Mononuclear cell (primary cell): ENCODE measurements at regions not wholly inside any gene's neighbourhood (a gene's known extent, or its start where the extent isn't known, plus 50 kb on each side); places are given as distances from the start of the nearest gene placed in this dataset.

Source experiments
- H3K27me3 ChIP-seq: 2 replicates; pipeline ENCODE4 v1.6.0; 2011; ENCODE audit warnings: low read length, control low read depth; ENCODE audit not compliant: insufficient read depth
- H3K4me1 ChIP-seq: 2 replicates; pipeline ENCODE4 v1.5.1; 2011; ENCODE audit warnings: mild to moderate bottlenecking, low read length, control low read depth; ENCODE audit not compliant: insufficient read depth
- H3K4me3 ChIP-seq: 2 replicates; pipeline ENCODE4 v1.5.1; 2011; ENCODE audit warnings: mild to moderate bottlenecking, low read length, moderate library complexity
- H3K9me3 ChIP-seq: 2 replicates; pipeline ENCODE4 v1.5.1; 2011; ENCODE audit warnings: low read depth, mild to moderate bottlenecking, control low read depth, low read length

DNA sequence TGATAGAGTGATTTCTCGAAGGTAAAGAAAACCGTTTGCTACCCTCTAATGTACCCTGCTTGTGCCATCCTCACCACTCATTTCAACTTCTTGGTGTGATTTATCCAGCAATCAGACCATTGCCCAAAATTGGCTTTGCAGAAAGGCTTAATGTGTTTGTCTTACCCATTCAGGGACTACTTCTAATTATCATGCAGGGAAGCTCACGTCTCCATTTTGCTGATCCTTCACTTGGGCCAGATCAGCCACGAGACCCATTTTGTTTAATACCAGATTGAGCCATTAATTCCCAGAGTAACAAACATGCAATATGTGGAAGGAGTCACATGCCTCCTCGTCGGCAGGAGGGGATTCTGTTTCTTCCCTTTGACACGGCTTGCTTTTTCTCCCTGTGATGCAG, 51.1 kb upstream of the CRY1 start:
- H3K4me3 ChIP-seq, result no peak overlapping the region
- H3K27me3 ChIP-seq, result no peaks in the 10 kb centered on the region
- no peaks in the 10 kb centered on the region for H3K9me3 ChIP-seq
- H3K4me1 ChIP-seq, result no peaks in the 10 kb centered on the region

DNA sequence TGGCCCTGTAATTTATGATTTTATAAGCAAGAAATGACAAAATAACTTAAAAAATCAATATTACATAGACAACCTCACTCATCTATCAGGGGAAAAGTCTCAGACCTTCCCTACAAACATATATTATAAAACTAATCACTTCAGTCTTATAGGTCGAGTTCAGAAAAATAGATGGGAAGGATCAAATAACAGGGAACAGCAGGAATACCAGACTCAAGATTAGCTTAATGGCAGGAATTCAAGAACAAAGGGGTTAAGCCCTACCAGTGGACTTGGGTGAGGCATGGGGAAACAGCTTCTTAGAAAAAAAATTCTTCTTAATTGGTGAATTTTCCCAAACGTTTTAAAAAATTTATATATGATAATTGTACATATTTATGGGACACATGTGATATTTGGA, 51.6 kb upstream of the CRY1 start:
- no peaks in the 10 kb centered on the region for H3K9me3 ChIP-seq
- no peaks in the 10 kb centered on the region for H3K27me3 ChIP-seq
- H3K4me1 ChIP-seq, result no peaks in the 10 kb centered on the region
- H3K4me3 ChIP-seq, result no peak overlapping the region

DNA sequence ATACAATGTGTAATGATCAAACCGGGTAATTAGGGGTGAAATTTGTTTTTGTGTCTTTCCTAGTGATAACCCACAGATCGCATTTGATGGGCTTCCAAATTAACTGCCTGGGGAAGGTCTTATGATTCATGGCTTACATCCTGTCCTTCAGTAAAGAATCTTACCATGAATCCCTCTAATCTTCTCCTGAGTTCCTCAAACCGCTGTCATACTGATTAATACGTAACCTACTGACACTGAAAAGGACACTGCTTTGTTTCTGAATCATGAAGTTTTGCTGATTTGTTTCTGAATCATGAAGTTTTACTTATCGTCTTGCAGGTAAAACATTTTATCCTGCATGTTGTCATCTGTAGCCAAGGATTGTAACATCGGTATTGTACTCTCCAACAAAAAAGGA, 52.0 kb upstream of the CRY1 start:
- Histone ChIP-seq H3K9me3 (no peaks in the 10 kb centered on the region), H3K4me1 (no peaks in the 10 kb centered on the region), H3K27me3 (no peaks in the 10 kb centered on the region), H3K4me3 (no peak overlapping the region)

DNA sequence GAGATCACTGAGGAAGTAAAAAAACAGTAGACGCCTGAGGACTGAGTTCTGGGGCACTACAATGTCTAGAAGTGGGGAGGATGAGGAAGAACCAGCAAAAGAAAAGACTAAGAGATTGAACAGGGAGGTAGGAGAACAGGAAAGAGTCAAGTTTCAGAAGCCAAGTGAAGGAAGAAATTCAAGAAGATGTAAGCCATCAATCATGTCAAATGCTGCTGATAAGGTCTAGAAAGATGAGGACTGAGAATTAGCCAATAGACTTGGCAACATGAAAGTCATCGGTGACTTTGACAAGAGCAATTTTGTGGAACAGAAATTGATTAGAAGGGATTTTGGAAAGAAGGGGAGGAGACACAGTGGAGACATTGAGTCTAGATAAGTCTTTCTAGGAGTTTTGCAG, 54.8 kb upstream of the CRY1 start:
- H3K4me3 ChIP-seq, result no peak overlapping the region
- no peaks in the 10 kb centered on the region for H3K9me3 ChIP-seq
- no peaks in the 10 kb centered on the region for H3K27me3 ChIP-seq
- H3K4me1 ChIP-seq, result no peaks in the 10 kb centered on the region

DNA sequence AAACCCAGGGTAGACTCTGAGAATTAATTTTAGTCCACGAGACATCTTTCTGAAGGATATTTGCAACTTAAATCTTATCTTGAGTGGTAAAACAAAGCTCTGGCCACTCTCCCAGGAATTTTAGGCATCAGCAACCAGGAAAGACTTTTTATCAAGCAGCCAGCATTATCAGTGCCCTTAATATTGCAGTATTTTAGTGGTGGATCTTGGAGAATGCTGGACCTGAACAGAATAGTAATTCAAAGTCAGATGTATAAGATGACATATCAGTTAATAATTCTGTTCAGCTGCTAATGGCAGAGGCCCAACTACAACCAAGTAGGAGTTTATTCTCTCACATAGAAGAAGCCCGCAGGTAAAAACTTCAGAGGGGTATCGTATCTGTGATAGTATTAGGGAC, 59.0 kb upstream of the CRY1 start:
- Histone ChIP-seq H3K9me3 (no peaks in the 10 kb centered on the region), H3K4me3 (no peak overlapping the region), H3K4me1 (no peaks in the 10 kb centered on the region), H3K27me3 (peaks cover 2% of the 10 kb centered on the region)

DNA sequence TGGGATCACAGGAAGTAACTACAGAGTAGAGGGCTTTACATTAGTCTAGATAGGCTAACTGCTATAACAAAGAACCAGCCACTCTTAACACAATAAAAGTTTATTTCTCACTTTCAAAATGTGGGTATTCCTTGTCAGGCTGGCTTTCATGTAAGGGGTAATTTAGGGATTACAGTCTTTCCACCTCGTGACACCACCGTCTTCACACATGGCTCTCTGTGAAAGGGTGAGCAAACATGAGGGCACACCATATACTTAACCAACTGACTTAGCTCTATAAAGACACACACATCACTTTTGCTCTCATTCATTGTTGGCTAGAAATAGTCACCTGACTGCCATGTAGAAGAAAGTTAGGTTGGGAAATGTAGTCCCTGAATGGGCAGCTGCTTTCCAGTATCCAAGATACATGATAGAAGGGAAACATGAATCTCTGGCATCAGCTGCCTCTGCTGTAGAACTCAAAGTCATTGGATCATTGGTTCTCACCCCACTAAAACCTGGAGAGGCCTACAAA, 66.1 kb upstream of the CRY1 start:
- Histone ChIP-seq H3K4me3 (no peak overlapping the region), H3K4me1 (no peaks in the 10 kb centered on the region), H3K27me3 (peaks cover 6% of the 10 kb centered on the region), H3K9me3 (no peaks in the 10 kb centered on the region)

DNA sequence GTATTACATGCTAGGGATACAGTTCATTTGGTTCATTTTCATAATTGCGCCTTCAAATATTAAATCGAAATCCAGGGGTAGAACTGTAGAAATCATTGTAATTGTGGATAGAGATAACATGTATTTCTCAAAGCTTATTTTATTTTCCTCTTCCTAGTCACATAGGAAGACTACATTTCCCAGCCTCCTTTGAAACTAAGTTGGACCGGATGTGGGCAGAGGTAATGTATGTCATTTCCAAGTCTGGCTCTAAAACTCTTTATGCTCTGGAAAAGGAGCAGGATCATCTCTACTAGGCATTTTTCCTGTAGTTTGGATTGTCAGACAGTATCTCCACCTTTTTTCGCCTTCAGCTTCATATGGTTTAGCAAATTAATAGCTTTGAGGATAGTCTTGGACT, 70.1 kb upstream of the CRY1 start:
- Histone ChIP-seq H3K4me3 (no peak overlapping the region), H3K27me3 (peaks cover 4% of the 10 kb centered on the region)

DNA sequence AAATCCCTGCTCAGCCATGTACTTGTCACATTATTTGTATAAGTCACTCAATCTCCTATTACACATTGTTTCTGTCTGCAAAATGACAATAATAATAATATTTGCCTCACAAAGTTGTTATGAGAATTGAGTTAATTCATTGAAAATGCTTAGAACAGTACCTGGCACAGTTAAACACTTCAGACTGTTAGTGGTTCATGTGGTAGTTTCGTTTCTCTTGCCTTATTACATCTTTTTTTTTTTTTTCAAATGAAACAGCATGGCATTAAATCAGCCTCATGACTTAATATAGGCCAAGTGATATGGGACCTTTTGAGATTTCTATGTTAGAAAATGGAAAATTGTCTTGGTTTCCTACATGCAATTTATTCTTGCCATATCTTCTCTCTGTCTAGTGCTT, 71.0 kb upstream of the CRY1 start:
- H3K4me1 ChIP-seq, result no peaks in the 10 kb centered on the region
- H3K9me3 ChIP-seq, result no peaks in the 10 kb centered on the region
- no peak overlapping the region for H3K4me3 ChIP-seq
- H3K27me3 ChIP-seq, result peaks cover 4% of the 10 kb centered on the region

More for the DNA sequence above, 70.1 kb upstream of the CRY1 start:
- Histone ChIP-seq H3K4me1 (no peaks in the 10 kb centered on the region), H3K9me3 (no peaks in the 10 kb centered on the region)

DNA sequence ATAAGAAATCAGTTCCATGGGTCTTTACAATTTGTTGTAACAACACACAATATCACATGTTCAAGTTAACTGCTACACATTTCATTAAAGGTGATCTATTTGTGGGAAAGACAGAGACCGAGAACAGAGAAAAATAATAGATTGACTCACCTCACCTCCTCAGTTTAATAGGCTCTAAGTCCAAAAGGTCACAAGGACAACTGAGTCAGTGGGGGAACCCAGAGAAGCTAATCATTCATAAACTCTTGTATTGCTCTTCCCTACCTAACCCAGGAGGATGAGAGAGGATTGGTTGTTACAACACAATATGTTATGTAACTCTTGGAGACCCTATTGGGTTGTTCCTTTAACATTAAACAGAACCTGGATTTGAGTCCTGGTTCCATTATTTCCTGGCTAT, 72.2 kb upstream of the CRY1 start:
- Histone ChIP-seq H3K4me1 (no peaks in the 10 kb centered on the region), H3K27me3 (peaks cover 4% of the 10 kb centered on the region), H3K4me3 (no peak overlapping the region), H3K9me3 (no peaks in the 10 kb centered on the region)

DNA sequence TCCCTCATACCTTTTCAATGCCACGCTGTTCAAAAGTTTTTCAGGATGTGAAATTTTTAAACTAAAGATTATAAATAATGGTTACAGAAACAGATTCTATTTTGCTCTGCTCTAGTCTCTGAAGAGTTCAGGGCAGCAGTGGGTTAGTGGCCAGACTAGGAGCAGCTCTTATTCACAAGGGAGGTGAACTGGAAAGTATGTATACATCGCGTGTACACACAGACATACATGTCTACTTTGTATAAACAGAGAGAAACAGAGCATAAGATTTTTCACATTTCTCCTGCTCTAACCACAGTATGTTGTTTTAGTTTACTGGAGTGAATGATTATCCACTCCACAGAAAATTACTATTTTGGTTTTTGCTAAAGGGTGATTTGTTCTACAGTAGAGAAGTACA, 74.4 kb upstream of the CRY1 start:
- Histone ChIP-seq H3K9me3 (no peaks in the 10 kb centered on the region), H3K4me3 (no peak overlapping the region), H3K27me3 (peaks cover 4% of the 10 kb centered on the region), H3K4me1 (no peaks in the 10 kb centered on the region)

DNA sequence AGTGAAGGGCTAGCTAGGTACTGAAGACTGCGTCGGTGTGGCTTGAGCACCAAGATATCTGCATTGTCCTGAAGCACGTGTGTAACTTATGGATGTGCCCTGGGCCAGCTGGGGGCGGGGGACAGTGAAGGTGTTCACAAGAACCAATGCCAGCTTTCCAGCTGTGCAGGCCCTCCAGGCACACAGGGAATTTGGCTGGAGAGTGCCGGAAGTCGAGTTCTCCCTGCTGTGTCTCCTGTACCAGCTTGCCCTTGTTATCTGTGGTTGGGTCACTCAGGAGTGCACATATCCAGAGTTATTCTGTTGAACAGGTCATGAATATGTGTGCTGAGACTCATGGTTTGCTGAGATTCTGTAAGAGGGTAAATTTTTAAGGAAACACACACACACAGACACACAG, 75.9 kb upstream of the CRY1 start:
- Histone ChIP-seq H3K4me3 (no peak overlapping the region), H3K4me1 (no peaks in the 10 kb centered on the region), H3K9me3 (no peaks in the 10 kb centered on the region), H3K27me3 (no peaks in the 10 kb centered on the region)

DNA sequence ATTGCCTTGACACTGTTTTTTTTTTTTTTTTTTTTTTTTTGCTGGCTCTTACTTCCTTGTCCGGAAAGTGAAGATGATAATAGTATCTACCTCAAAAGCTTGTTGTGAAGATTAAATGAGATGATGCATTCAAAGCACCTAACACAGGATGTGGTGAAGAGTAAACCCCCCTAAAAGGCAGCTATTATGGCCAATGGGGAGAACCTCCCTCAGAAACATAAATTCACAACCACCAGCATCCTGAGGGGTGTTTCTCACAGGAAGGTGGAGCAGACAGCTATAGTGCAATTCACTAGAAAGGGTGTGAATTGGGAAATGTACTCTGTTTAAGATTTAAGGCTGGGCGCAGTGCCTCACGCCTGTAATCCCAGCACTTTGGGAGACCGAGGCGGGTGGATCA, 85.4 kb upstream of the CRY1 start:
- Histone ChIP-seq H3K4me3 (no peak overlapping the region), H3K9me3 (no peaks in the 10 kb centered on the region), H3K27me3 (no peaks in the 10 kb centered on the region), H3K4me1 (no peaks in the 10 kb centered on the region)

DNA sequence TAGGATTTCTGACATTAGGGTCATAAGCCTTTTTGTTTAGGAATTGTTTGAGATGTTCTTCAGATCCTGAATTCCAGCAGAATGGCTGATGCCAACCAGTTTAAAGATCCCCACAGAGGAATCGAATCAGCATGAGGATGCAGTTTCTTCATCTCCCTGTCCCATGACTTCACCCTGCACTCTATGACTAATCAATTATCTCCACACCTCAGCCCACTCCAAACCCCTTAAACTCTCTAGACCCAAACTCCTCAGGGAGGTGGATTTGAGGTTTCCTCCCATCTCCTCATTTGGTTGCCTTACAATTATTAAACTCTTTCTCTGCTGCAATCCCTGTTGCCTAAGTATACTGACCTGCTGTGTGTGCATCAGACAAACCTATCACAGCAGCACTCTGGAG, 86.5 kb upstream of the CRY1 start:
- no peaks in the 10 kb centered on the region for H3K4me1 ChIP-seq
- H3K4me3 ChIP-seq, result no peak overlapping the region
- H3K9me3 ChIP-seq, result no peaks in the 10 kb centered on the region
- H3K27me3 ChIP-seq, result no peaks in the 10 kb centered on the region

DNA sequence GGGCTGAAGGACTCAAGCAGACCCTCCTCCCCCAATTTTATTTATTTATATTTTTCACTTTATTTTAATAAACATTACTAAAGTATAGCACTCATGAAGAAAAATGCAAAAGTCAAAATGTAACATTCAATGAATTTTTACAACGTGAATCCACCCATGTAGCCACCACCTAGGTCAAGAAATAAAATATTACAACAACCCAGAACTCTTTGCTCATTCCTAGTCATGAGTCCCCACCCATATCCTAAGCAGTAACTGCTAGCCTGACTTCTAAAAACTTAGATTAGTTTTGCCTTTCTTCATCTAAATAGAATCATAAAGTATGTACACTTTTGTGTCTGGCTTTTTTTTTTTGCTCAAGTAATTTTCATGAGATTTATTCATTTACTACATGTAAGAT, 86.9 kb upstream of the CRY1 start:
- H3K4me1 ChIP-seq, result no peaks in the 10 kb centered on the region
- H3K27me3 ChIP-seq, result no peaks in the 10 kb centered on the region
- H3K9me3 ChIP-seq, result no peaks in the 10 kb centered on the region
- no peak overlapping the region for H3K4me3 ChIP-seq

DNA sequence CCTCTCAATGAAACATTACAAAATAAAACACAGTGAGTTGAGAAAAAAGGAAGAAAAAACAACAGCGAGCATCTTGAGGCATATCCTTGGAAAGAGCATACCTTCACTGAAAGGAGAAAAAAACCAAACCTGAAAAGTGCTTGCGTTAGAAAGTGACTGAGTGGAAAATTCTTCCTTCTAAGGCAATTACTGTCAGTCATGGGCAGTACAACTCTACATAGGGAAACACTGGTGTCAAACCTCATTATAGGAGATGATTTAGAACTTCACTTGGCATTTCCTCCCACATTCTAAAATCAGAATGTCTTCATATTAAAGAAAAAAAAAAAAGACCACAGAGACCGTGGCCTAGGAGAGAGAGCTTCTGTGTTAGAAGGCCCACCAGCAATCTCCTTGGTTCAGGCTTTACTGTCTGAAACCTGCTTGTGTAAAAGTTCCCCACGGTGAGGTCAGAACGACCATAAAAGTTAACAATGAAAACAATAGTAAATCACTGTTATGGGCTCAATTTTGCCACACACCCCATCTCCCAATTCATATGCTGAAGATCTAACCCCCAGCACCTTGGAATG, 91.1 kb upstream of the CRY1 start:
- H3K9me3 ChIP-seq, result no peaks in the 10 kb centered on the region
- no peaks in the 10 kb centered on the region for H3K27me3 ChIP-seq
- H3K4me3 ChIP-seq, result no peak overlapping the region

DNA sequence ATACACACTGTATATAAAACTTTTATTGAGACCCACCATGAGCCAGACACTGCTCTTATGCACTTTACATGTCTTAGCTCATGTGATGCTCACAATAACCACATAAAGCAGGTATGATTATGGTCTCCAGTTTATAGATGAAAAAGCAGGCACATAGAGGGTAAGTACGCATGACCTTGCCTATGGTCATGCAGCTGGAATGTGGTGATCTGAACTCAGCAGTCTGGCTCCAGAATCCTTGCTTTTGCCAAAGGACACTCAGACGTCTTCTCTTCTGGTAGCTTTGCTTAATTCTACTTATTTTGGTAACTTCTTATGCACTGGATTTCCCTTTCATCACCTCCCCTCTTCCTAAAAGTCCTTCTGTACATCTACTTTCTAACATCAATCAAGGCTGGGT, 103.3 kb upstream of the CRY1 start:
- Histone ChIP-seq H3K4me1 (no peaks in the 10 kb centered on the region), H3K4me3 (no peak overlapping the region), H3K9me3 (no peaks in the 10 kb centered on the region), H3K27me3 (no peaks in the 10 kb centered on the region)

More for the DNA sequence above, 91.1 kb upstream of the CRY1 start:
- H3K4me1 ChIP-seq, result no peaks in the 10 kb centered on the region
